ENCODE measurements at regions not wholly inside any gene's neighbourhood (a gene's known extent, or its start where the extent isn't known, plus 50 kb on each side); places are given as distances from the start of the nearest gene placed in this dataset.

GRCh38 chr9:120078112-120078511 lies 501.9 kb downstream of the CDK5RAP2 start:
- TF ChIP-seq CTCF (conservative IDR thresholded peaks at IDR 0.05; ENCODE audit: low read length) (no peak), EZH2phosphoT487 (IDR thresholded peaks at IDR 0.05; ENCODE audit: borderline replicate concordance, low read depth, low read length) (no peak)

Data from OCI-LY7 (cell line).